AG10803 (cell line): ENCODE measurements at regions not wholly inside any gene's neighbourhood (a gene's known extent, or its start where the extent isn't known, plus 50 kb on each side); places are given as distances from the start of the nearest gene placed in this dataset.
"Not testable (repeated sequence)": the region's sequence is repeated elsewhere in the genome, so short reads cannot be mapped to it uniquely, and the experiment has no call there.

Source experiments
- DNase-seq: peaks from one replicate; pipeline ENCODE4 v3.0.0; 2010; ENCODE audit warnings: low read depth
- H3K4me3 ChIP-seq: 2 replicates; pipeline ENCODE4 v1.5.1; 2011; ENCODE audit warnings: mild to moderate bottlenecking, low read length, control low read depth
- TF ChIP-seq, protein P1 (sequence below): conservative IDR thresholded peaks from 2 replicates; pipeline ENCODE4 v1.5.1; 2011; ENCODE audit warnings: mild to moderate bottlenecking, low read length, control low read depth, inconsistent platforms

DNA sequence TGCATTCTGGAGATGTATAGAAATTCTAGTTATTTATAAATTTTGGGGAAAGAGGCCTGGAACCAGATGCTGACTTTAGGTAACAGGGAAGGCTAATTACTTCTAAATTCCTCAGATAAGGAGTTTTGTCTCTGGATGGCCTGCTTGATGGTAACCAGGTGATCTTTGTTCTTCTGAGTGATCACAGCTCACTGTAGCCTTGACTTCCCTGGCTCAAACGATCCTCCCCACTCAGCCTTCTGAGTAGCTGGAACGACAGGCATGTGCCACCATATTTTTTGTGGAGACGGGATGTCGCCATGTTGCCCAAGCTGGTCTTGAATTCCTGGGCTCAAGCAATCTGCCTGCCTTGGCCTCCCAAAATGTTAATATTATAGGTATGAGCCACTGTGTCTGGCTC, 54.4 kb upstream of the MSH6 start:
- no peak overlapping the region for H3K4me3 ChIP-seq
- TF ChIP-seq, protein P1, sequence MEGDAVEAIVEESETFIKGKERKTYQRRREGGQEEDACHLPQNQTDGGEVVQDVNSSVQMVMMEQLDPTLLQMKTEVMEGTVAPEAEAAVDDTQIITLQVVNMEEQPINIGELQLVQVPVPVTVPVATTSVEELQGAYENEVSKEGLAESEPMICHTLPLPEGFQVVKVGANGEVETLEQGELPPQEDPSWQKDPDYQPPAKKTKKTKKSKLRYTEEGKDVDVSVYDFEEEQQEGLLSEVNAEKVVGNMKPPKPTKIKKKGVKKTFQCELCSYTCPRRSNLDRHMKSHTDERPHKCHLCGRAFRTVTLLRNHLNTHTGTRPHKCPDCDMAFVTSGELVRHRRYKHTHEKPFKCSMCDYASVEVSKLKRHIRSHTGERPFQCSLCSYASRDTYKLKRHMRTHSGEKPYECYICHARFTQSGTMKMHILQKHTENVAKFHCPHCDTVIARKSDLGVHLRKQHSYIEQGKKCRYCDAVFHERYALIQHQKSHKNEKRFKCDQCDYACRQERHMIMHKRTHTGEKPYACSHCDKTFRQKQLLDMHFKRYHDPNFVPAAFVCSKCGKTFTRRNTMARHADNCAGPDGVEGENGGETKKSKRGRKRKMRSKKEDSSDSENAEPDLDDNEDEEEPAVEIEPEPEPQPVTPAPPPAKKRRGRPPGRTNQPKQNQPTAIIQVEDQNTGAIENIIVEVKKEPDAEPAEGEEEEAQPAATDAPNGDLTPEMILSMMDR: no peak
- no peak for DNase-seq

DNA sequence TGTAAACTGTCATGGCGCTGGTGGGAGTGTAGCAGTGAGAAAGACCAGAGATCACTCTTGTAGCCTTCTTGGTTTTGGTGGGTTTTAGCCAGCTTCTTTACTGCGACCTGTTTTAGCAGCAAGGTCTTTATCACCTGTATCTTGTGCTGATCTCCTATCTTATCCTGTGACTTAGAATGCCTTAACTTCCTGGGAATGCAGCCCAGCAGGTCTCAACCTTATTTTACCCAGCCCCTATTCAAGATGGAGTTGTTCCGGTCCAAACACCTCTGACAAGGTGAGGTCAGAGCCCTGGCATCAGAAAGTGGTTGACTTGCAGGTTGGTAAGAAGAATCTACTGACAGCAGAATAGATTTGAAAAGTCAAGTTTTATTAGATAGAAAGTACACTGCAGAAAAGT, 55.0 kb upstream of the MSH6 start:
- TF ChIP-seq, protein P1: no peak
- no peak overlapping the region for H3K4me3 ChIP-seq
- DNase-seq: no peak

DNA sequence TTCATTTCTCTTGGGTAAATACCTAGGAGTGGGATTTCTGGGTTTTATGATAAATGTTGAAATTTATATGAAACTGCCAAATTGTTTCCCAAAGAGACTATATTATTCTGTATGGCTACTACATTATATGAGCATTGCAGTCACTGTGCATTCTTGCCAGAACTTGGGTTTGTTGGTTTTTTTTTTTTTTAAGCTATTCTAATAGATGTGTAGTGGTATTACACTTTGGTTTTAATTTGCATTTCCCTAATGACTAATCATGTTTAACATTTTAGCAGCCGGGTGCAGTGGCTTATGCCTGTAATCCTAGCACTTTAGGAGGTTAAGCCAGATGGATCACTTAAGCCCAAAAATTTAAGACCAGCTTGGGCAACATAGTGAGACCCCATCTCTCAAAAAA, 56.0 kb upstream of the MSH6 start:
- DNase-seq, H3K4me3 ChIP-seq: not testable (repeated sequence)

DNA sequence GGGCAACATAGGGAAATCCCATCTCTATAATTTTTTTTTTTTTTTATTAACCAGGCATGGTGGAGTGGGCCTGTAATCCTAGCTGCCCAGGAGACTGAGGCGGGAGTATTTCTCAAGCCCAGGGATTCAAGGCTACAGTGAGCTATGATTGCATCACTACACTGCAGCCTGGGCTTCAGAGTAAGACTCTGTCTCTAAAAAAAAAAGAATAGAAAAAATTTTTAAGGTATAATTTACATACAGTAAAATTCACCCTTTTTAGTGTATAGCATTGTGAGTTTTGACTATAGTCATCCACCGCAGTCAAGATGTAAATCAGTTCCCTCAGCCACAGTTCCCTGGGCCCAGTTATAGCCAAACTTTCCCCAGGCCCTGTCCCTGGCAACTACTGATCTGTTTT, 57.1 kb upstream of the MSH6 start:
- no peak overlapping the region for H3K4me3 ChIP-seq
- TF ChIP-seq, protein P1: no peak
- no peak for DNase-seq

DNA sequence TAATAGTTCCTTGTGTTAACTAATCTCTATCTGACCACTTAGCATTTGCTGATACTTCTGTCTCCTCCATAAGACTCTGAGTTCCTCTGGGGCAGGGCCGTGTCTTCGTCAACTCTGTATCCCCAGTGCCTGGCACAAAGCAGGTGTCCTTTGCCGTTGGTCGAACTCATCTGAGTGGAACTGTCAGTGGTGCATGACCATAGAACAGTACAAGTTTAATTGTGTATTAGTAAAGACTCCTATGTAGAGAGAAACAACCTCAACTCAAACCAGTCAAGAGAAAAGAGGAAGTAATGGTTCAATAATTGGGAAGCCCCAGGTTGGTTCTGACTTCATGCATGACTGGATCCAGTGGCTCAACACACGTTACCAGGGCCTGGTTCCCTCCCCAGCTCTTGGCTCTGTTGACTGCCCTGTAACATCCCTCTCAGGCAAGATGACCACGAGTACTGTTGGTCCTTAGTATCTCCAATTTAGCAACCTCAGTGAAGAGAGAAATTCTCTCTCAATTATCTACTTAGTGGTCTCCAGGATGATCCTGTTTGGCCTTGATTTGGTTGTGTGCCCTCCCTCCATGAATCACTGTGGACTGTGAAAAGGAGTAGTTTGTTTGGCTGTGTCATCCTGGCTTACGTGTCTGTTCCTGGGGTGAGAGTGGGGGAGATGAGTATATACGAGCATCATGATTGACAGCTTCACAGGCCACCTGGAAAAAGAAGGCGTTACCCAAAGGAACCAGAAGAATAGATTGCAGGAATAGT, 58.5 kb upstream of the MSH6 start:
- DNase-seq: no peak
- TF ChIP-seq, protein P1: no peak
- H3K4me3 ChIP-seq: no peak overlapping the region

DNA sequence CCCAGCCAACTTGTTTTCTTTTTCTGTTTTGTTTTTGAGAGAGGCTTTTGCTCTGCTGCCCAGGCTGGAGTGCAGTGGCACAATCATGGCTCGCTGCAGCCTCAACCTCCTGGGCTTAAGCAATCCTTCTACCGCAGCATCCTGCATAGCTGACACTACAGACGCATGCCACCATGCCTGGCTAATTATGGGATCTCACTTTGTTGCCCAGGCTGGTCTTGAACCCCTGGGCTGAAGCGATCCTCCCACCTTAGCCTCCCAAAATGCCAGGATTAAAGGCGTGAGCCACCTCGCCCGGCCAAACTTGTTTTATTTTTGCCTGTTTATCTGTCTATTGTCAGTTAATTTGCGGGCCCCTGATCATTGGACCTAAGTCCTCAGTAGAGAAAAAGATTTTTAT, 61.6 kb upstream of the MSH6 start:
- TF ChIP-seq, protein P1: no peak
- DNase-seq: no peak
- no peak overlapping the region for H3K4me3 ChIP-seq

DNA sequence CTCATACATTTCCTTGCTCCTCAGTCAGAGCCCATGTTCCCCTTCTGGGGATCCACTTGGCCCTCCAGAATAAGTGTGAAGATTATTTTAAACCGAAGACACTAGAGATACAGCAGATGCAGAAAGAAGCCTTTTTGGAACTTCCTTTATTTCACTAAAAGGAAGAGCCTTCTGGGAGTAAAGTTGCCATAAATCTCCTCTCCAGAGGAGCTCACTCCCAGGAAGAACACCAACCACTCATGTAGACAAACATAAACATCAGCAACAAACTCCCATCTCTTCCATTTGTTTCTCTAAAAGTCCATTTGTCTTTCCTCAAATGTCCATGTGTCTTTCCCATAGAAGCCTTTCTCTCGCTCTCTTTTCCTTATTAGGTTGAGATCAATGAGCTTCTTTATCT, 62.4 kb upstream of the MSH6 start:
- TF ChIP-seq, protein P1: no peak
- DNase-seq: no peak
- no peak overlapping the region for H3K4me3 ChIP-seq
